Upper lobe of right lung (tissue), 1 donor: ENCODE measurements at regions not wholly inside any gene's neighbourhood (a gene's known extent, or its start where the extent isn't known, plus 50 kb on each side); places are given as distances from the start of the nearest gene placed in this dataset.

Experiments used
- ATAC-seq: fragments of 200-7000 bp; cut with Tn5 transposase; one replicate; pipeline ENCODE4 v1.9.1; 2020; ENCODE audit warnings: mild to moderate bottlenecking, moderate library complexity
- DNase-seq: peaks from one replicate; pipeline ENCODE4 v3.0.0-alpha.2; 2020
- H3K27ac ChIP-seq: fragments of 200-600 bp; one replicate; pipeline ENCODE4 v1.8.0; 2022
- H3K27me3 ChIP-seq: fragments of 200-600 bp; one replicate; pipeline ENCODE4 v1.8.0; 2022; ENCODE audit warnings: mild to moderate bottlenecking
- H3K36me3 ChIP-seq: fragments of 200-600 bp; one replicate; pipeline ENCODE4 v1.8.0; 2022
- H3K4me1 ChIP-seq: fragments of 200-600 bp; one replicate; pipeline ENCODE4 v1.8.0; 2022
- H3K4me3 ChIP-seq: fragments of 200-600 bp; one replicate; pipeline ENCODE4 v1.8.0; 2022; ENCODE audit warnings: mild to moderate bottlenecking
- H3K9me3 ChIP-seq: fragments of 200-600 bp; one replicate; pipeline ENCODE4 v1.8.0; 2022
- CTCF ChIP-seq: fragments of 200-600 bp; IDR thresholded peaks from one replicate; pipeline ENCODE4 v1.8.0; 2022; ENCODE audit warnings: antibody characterized with exemption
- intact Hi-C: fragments of 100-400 bp; cut with DNase I; formaldehyde crosslinking; loops from one replicate; pipeline ENCODE4 v1.11.0; 2022
- donor health status: DM: no; HTN: yes; CAD: no; lungs with severe emphysema.

- Histone ChIP-seq H3K4me3 (no peak overlapping the region), H3K27ac (no peak overlapping the region), H3K4me1 (no peaks in the 10 kb centered on the region), H3K9me3 (peaks cover 5% of the 10 kb centered on the region), H3K27me3 (no peaks in the 10 kb centered on the region), H3K36me3 (no peaks in the 10 kb centered on the region)
- ATAC-seq: no peak
- no peak for DNase-seq
- TF ChIP-seq CTCF: no peak
- intact Hi-C loops: no loop called here
Measured at GRCh38 chr9:71612889-71613288, 155.4 kb downstream of the CEMIP2 start.

GRCh38 chr9:71609448-71609830, 158.9 kb downstream of the CEMIP2 start:
- no peaks in the 10 kb centered on the region for H3K4me1 ChIP-seq
- no peak overlapping the region for H3K4me3 ChIP-seq
- no peaks in the 10 kb centered on the region for H3K27me3 ChIP-seq
- H3K36me3 ChIP-seq: no peaks in the 10 kb centered on the region
- ATAC-seq: no peak
- intact Hi-C loops: loop anchor here (10.0 kb wide), 1 partner anchor 85 kb away; no protein-coding TSS in a partner anchor
- TF ChIP-seq CTCF: no peak
- H3K27ac ChIP-seq: no peak overlapping the region
- H3K9me3 ChIP-seq: peaks cover 5% of the 10 kb centered on the region
- no peak for DNase-seq

GRCh38 chr9:71608825-71609447, 159.4 kb downstream of the CEMIP2 start:
- no peaks in the 10 kb centered on the region for H3K27me3 ChIP-seq
- no peak overlapping the region for H3K27ac ChIP-seq
- ATAC-seq: no peak
- intact Hi-C loops: loop anchor here (10.0 kb wide), 1 partner anchor 86 kb away; no protein-coding TSS in a partner anchor
- TF ChIP-seq CTCF: no peak
- H3K4me3 ChIP-seq: no peak overlapping the region
- H3K4me1 ChIP-seq: no peaks in the 10 kb centered on the region
- H3K9me3 ChIP-seq: peaks cover 5% of the 10 kb centered on the region
- H3K36me3 ChIP-seq: no peaks in the 10 kb centered on the region
- no peak for DNase-seq

GRCh38 chr9:71608021-71608420, 160.3 kb downstream of the CEMIP2 start:
- Histone ChIP-seq H3K27me3 (no peaks in the 10 kb centered on the region), H3K27ac (no peak overlapping the region)
- no peak for ATAC-seq

GRCh38 chr9:71607461-71607881, 160.8 kb downstream of the CEMIP2 start:
- Histone ChIP-seq H3K9me3 (peaks cover 5% of the 10 kb centered on the region), H3K36me3 (no peaks in the 10 kb centered on the region), H3K27me3 (no peaks in the 10 kb centered on the region), H3K4me3 (no peak overlapping the region), H3K4me1 (no peaks in the 10 kb centered on the region), H3K27ac (no peak overlapping the region)
- DNase-seq (no peak), ATAC-seq (no peak)
- TF ChIP-seq CTCF: no peak
- intact Hi-C loops: loop anchor here (10.0 kb wide), 1 partner anchor 87 kb away; no protein-coding TSS in a partner anchor

More at GRCh38 chr9:71608021-71608420, 160.3 kb downstream of the CEMIP2 start:
- Histone ChIP-seq H3K9me3 (peaks cover 5% of the 10 kb centered on the region), H3K4me1 (no peaks in the 10 kb centered on the region), H3K36me3 (no peaks in the 10 kb centered on the region), H3K4me3 (no peak overlapping the region)
- TF ChIP-seq CTCF: no peak
- intact Hi-C loops: loop anchor here (10.0 kb wide), 1 partner anchor 87 kb away; no protein-coding TSS in a partner anchor
- DNase-seq: no peak
